Skeletal muscle cell (primary cell): ENCODE measurements at regions not wholly inside any gene's neighbourhood (a gene's known extent, or its start where the extent isn't known, plus 50 kb on each side); places are given as distances from the start of the nearest gene placed in this dataset.
"Not testable (repeated sequence)": the region's sequence is repeated elsewhere in the genome, so short reads cannot be mapped to it uniquely, and the experiment has no call there.

Experiments used
- DNase-seq: peaks from one replicate; pipeline ENCODE4 v3.0.0-alpha.2; 2010; ENCODE audit warnings: low read depth
- H3K4me3 ChIP-seq: 2 replicates; pipeline ENCODE4 v1.5.1; 2011; ENCODE audit warnings: low read depth, mild to moderate bottlenecking, control low read depth, low read length, moderate library complexity

GRCh38 chrX:1836683-1837082 is 221.8 kb downstream of the ASMT start:
- H3K4me3 ChIP-seq = no peak overlapping the region
- DNase-seq = no peak

GRCh38 chrX:1841746-1842145 is 226.9 kb downstream of the ASMT start:
- no peak for DNase-seq
- H3K4me3 ChIP-seq = no peak overlapping the region

GRCh38 chrX:1847000-1847399 is 232.1 kb downstream of the ASMT start:
- not testable (repeated sequence) for H3K4me3 ChIP-seq, DNase-seq

- not testable (repeated sequence) for H3K4me3 ChIP-seq, DNase-seq
These were observed 232.9 kb downstream of the ASMT start for GRCh38 chrX:1847790-1848189.

- DNase-seq = no peak
These were observed 236.7 kb downstream of the ASMT start for GRCh38 chrX:1851527-1851926.

GRCh38 chrX:1852082-1852481 is 237.2 kb downstream of the ASMT start:
- no peak for DNase-seq
- H3K4me3 ChIP-seq = no peak overlapping the region

More at GRCh38 chrX:1851527-1851926, 236.7 kb downstream of the ASMT start:
- H3K4me3 ChIP-seq = no peak overlapping the region

GRCh38 chrX:1853447-1853846 is 238.6 kb downstream of the ASMT start:
- DNase-seq = no peak
- H3K4me3 ChIP-seq = no peak overlapping the region

- no peak for DNase-seq
- no peak overlapping the region for H3K4me3 ChIP-seq
These were observed 239.1 kb downstream of the ASMT start for GRCh38 chrX:1853916-1854315.

GRCh38 chrX:1854861-1855260 is 240.0 kb downstream of the ASMT start:
- DNase-seq, H3K4me3 ChIP-seq: not testable (repeated sequence)

GRCh38 chrX:1859266-1859665 is 244.4 kb downstream of the ASMT start:
- H3K4me3 ChIP-seq, DNase-seq: not testable (repeated sequence)

- no peak overlapping the region for H3K4me3 ChIP-seq
- no peak for DNase-seq
These were observed 246.2 kb downstream of the ASMT start for GRCh38 chrX:1860936-1861594.

GRCh38 chrX:1863995-1864394 is 249.1 kb downstream of the ASMT start:
- H3K4me3 ChIP-seq, DNase-seq: not testable (repeated sequence)

- H3K4me3 ChIP-seq = no peak overlapping the region
- DNase-seq = no peak
These were observed 255.6 kb downstream of the ASMT start for GRCh38 chrX:1870421-1870820.

- H3K4me3 ChIP-seq = no peak overlapping the region
- no peak for DNase-seq
These were observed 257.0 kb downstream of the ASMT start for GRCh38 chrX:1871887-1872286.

- H3K4me3 ChIP-seq = no peak overlapping the region
- no peak for DNase-seq
These were observed 258.8 kb downstream of the ASMT start for GRCh38 chrX:1873671-1874070.

GRCh38 chrX:1874416-1874815 is 259.6 kb downstream of the ASMT start:
- no peak overlapping the region for H3K4me3 ChIP-seq
- DNase-seq = no peak

GRCh38 chrX:1874899-1875298 is 260.0 kb downstream of the ASMT start:
- DNase-seq = no peak
- H3K4me3 ChIP-seq = no peak overlapping the region

- no peak for DNase-seq
- no peak overlapping the region for H3K4me3 ChIP-seq
These were observed 261.2 kb downstream of the ASMT start for GRCh38 chrX:1876041-1876440.

- DNase-seq = no peak
- no peak overlapping the region for H3K4me3 ChIP-seq
These were observed 262.9 kb downstream of the ASMT start for GRCh38 chrX:1877780-1878179.

- not testable (repeated sequence) for DNase-seq, H3K4me3 ChIP-seq
These were observed 266.3 kb downstream of the ASMT start for GRCh38 chrX:1880884-1881817.

- H3K4me3 ChIP-seq = no peak overlapping the region
- DNase-seq = no peak
These were observed 268.9 kb downstream of the ASMT start for GRCh38 chrX:1883772-1884171.
